Stomach (tissue), 4 donors: ENCODE measurements at regions not wholly inside any gene's neighbourhood (a gene's known extent, or its start where the extent isn't known, plus 50 kb on each side); places are given as distances from the start of the nearest gene placed in this dataset.

ENCODE experiments used
- CTCF ChIP-seq, 7 experiments: fragments of 450-650 bp in 4 of 7; fragments of 200-600 bp in 3 of 7; sonication (generic) in 3 of 7; IDR thresholded peaks; one replicate each; pipeline ENCODE4 v1.5.1; 2016 to 2019; ENCODE audit warnings: antibody characterized with exemption in 7 of 7, control low read depth in 2 of 7, mild to moderate bottlenecking in 1 of 7
- EP300 ChIP-seq: sonication (generic); formaldehyde crosslinking; IDR thresholded peaks from one replicate; pipeline ENCODE4 v1.6.1; 2017; ENCODE audit warnings: antibody characterized with exemption
- POLR2A ChIP-seq, 4 donors: fragments of 450-650 bp; IDR thresholded peaks; one replicate each; pipeline ENCODE4 v1.6.1; 2016; ENCODE audit warnings: antibody characterized with exemption in 4 of 4, control low read depth in 2 of 4, mild to moderate bottlenecking in 1 of 4, moderate library complexity in 1 of 4
- POLR2AphosphoS5 ChIP-seq, 3 donors: sonication (generic); formaldehyde crosslinking; IDR thresholded peaks; one replicate each; pipeline ENCODE4 v1.6.1; 2016; ENCODE audit warnings: antibody characterized with exemption in 3 of 3

GRCh38 chr12:16437281-16437816 is 89.9 kb downstream of the MGST1 start:
- no peak for TF ChIP-seq CTCF (IDR thresholded peaks at IDR 0.05)
- TF ChIP-seq POLR2AphosphoS5 (IDR thresholded peaks at IDR 0.05) = no peak
- TF ChIP-seq EP300 = no peak
- TF ChIP-seq POLR2A (IDR thresholded peaks at IDR 0.05) = no peak
